IPS DF 6.9 (cell line): ENCODE measurements at regions not wholly inside any gene's neighbourhood (a gene's known extent, or its start where the extent isn't known, plus 50 kb on each side); places are given as distances from the start of the nearest gene placed in this dataset.

Experiments used
- DNase-seq: peaks from one replicate; pipeline ENCODE4 v3.0.0-alpha.2; 2013; ENCODE audit warnings: low read depth, low spot score
- H3K27ac ChIP-seq: one replicate; pipeline ENCODE4 v1.5.1; 2013; ENCODE audit warnings: low read length, control low read depth
- H3K27me3 ChIP-seq: 2 replicates; pipeline ENCODE4 v1.6.1; 2013; ENCODE audit warnings: mild to moderate bottlenecking, low read length; ENCODE audit not compliant: control insufficient read depth, insufficient read depth
- H3K36me3 ChIP-seq: 2 replicates; pipeline ENCODE4 v1.6.1; 2013; ENCODE audit warnings: low read length; ENCODE audit not compliant: control insufficient read depth, insufficient read depth
- H3K4me1 ChIP-seq: 2 replicates; pipeline ENCODE4 v1.6.1; 2013; ENCODE audit warnings: low read length; ENCODE audit not compliant: control insufficient read depth, insufficient read depth
- H3K4me3 ChIP-seq: 2 replicates; pipeline ENCODE4 v1.5.1; 2013; ENCODE audit warnings: mild to moderate bottlenecking, low read length
- H3K9me3 ChIP-seq: 2 replicates; pipeline ENCODE4 v1.6.1; 2013; ENCODE audit warnings: low read length, inconsistent platforms; ENCODE audit not compliant: control insufficient read depth, insufficient read depth
- WGBS: extraction: QIAGEN DNeasy Blood & Tissue Kit; methylation state at CpG from one replicate; pipeline ENCODE4 v1.1.7; 2013; ENCODE audit warnings: mixed read lengths, missing lambda C conversion rate; ENCODE audit not compliant: insufficient read length, insufficient coverage; 5-methylcytosine and 5-hydroxymethylcytosine counted together

DNA sequence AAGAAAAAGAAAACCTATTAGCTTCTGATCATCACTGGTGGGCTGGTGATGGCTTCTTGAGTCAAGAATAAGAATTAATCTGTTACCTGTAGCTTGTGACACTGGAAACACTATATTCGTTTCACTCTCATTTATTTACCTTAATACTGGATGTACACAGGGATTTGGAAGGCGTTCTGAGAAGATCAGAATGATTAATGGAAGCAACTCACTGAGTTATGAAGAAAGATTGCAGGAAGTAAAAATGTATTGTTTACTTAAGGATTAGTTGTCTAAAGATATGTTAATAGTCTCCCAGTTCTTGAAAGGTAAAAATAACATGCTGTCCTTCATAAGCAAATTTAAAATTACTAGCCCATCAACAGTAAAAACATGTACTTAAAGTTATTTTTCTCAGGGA is 644.9 kb upstream of the NCAM2 start:
- no CpG with 5 or more reads among the region's 2 CpGs for WGBS
- no peaks in the 10 kb centered on the region for H3K27me3 ChIP-seq
- no peak overlapping the region for H3K27ac ChIP-seq

DNA sequence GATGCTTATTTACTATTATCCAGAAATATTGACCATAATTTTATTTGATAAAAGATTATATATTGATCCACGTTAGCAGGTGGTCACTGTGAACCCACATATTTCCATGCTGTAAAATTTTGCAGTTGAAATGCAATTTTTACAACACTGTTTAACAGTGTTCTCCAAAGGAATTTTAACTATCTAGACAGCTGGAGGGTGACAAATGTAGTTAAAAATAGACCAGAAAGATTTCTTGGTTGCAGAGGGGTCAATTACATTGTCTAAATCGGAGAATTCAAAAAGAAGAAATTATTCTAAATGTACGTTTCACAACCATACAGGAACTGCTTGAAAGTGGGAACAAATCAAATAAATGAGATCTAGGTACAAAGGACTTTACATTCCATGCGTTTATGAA is 625.2 kb upstream of the NCAM2 start:
- no peak overlapping the region for H3K4me3 ChIP-seq
- no peaks in the 10 kb centered on the region for H3K27me3 ChIP-seq
- no peaks in the 10 kb centered on the region for H3K9me3 ChIP-seq
- no CpG with 5 or more reads among the region's 4 CpGs for WGBS
- H3K36me3 ChIP-seq, result no peaks in the 10 kb centered on the region
- no peak overlapping the region for H3K27ac ChIP-seq
- no peaks in the 10 kb centered on the region for H3K4me1 ChIP-seq
- no peak for DNase-seq

More for the DNA sequence above, 644.9 kb upstream of the NCAM2 start:
- Histone ChIP-seq H3K4me1 (no peaks in the 10 kb centered on the region), H3K36me3 (no peaks in the 10 kb centered on the region), H3K4me3 (no peak overlapping the region), H3K9me3 (no peaks in the 10 kb centered on the region)
- DNase-seq, result no peak

GRCh38 chr21:20377250-20377649 is 621.0 kb upstream of the NCAM2 start:
- no peaks in the 10 kb centered on the region for H3K36me3 ChIP-seq
- no peaks in the 10 kb centered on the region for H3K9me3 ChIP-seq
- no peak overlapping the region for H3K4me3 ChIP-seq
- H3K4me1 ChIP-seq, result no peaks in the 10 kb centered on the region
- no CpG with 5 or more reads among the region's 1 CpG for WGBS
- no peak overlapping the region for H3K27ac ChIP-seq
- H3K27me3 ChIP-seq, result no peaks in the 10 kb centered on the region
- DNase-seq, result no peak

GRCh38 chr21:20388400-20388799 is 609.8 kb upstream of the NCAM2 start:
- no CpG with 5 or more reads among the region's 6 CpGs for WGBS
- Histone ChIP-seq H3K36me3 (no peaks in the 10 kb centered on the region), H3K27me3 (no peaks in the 10 kb centered on the region), H3K9me3 (no peaks in the 10 kb centered on the region), H3K4me1 (no peaks in the 10 kb centered on the region), H3K4me3 (no peak overlapping the region), H3K27ac (no peak overlapping the region)
- no peak for DNase-seq

DNA sequence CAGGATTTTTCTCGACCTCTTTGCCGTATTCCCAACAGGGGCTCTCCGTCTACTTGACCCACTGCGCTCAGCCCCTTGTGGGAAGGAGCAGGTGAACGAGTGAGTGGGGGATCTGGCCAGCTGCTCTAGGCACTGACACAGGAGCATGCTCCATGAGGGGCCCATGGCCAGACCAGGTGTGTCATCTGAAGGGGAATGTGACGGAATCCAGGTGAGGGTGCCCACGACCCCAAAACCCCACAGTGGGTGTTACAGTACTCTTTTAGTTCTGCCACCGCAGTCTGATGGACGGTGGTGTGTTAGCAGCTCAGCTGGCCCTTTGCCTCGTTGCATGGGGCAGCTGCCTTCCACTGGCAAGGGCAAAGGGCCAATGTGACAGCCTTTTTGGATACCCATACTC is 601.4 kb upstream of the NCAM2 start:
- H3K9me3 ChIP-seq, result no peaks in the 10 kb centered on the region
- no peaks in the 10 kb centered on the region for H3K36me3 ChIP-seq
- no peak overlapping the region for H3K27ac ChIP-seq
- no peaks in the 10 kb centered on the region for H3K27me3 ChIP-seq
- no peak overlapping the region for H3K4me3 ChIP-seq
- no peaks in the 10 kb centered on the region for H3K4me1 ChIP-seq
- no peak for DNase-seq
- no CpG with 5 or more reads among the region's 10 CpGs for WGBS

DNA sequence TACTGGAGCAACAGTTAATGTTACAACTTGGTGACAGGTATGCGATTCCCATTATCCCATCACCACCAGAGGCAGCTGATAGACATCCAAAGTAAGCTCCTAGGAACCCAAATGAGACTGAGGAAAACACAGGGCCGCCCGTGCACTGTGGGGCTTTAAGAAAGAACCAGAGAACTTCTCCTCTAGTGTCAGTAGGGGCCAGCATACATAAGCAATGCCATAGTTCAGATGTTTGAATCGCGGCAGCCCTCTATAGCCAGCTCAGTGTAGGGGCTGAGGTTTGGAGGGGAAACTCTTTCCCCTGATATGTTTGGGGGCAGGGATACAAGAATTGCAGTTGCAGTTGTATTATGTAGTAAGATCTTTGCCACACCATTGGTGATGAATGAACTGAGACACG is 593.3 kb upstream of the NCAM2 start:
- DNase-seq, result no peak
- Histone ChIP-seq H3K27ac (no peak overlapping the region), H3K36me3 (no peaks in the 10 kb centered on the region), H3K4me3 (no peak overlapping the region), H3K27me3 (no peaks in the 10 kb centered on the region), H3K4me1 (no peaks in the 10 kb centered on the region), H3K9me3 (no peaks in the 10 kb centered on the region)
- WGBS, result no CpG with 5 or more reads among the region's 6 CpGs

DNA sequence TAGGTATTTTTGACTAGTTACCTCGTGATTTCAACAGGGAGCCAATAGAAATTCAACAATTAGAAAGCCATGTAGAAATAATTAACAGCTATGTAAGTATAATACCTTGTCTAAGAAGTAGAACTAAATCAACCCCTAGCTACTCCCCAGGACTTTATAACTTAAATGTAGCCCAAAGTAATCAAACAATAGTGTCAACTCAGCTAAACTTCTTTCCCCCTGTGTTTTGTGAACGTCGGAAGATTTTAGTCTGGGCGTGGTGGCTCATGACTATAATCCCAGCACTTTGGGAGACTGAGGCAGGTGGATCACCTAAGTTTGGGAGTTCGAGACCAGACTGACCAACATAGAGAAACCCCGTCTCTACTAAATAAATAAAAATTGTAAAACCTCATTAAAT is 579.9 kb upstream of the NCAM2 start:
- no peak for DNase-seq
- Histone ChIP-seq H3K27me3 (no peaks in the 10 kb centered on the region), H3K36me3 (no peaks in the 10 kb centered on the region), H3K4me3 (no peak overlapping the region), H3K27ac (no peak overlapping the region), H3K9me3 (no peaks in the 10 kb centered on the region), H3K4me1 (no peaks in the 10 kb centered on the region)
- 100% methylated on average over 1 of the region's 6 CpGs for WGBS

DNA sequence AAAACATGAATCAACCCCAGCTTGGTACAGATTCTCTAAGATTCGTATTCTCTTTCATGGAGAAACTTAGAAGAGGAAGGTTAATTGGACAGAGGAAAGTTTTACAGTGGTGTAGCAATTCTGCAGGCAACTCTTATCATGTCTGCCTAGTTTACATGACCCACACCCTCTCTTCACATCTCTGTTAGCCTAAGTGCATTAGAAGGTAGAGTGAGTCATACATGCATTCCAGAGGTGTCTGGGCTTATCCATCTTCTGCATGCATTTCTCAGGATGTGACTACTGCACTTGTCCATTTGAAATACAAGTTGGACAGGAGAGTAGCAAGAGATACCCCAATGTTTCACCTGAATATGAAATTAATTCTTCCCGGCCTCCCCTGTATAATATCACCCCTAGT is 578.4 kb upstream of the NCAM2 start:
- no peak overlapping the region for H3K27ac ChIP-seq
- H3K27me3 ChIP-seq, result no peaks in the 10 kb centered on the region
- no CpG with 5 or more reads among the region's 2 CpGs for WGBS
- no peak overlapping the region for H3K4me3 ChIP-seq
- no peaks in the 10 kb centered on the region for H3K36me3 ChIP-seq
- H3K9me3 ChIP-seq, result no peaks in the 10 kb centered on the region
- DNase-seq, result no peak
- H3K4me1 ChIP-seq, result no peaks in the 10 kb centered on the region

DNA sequence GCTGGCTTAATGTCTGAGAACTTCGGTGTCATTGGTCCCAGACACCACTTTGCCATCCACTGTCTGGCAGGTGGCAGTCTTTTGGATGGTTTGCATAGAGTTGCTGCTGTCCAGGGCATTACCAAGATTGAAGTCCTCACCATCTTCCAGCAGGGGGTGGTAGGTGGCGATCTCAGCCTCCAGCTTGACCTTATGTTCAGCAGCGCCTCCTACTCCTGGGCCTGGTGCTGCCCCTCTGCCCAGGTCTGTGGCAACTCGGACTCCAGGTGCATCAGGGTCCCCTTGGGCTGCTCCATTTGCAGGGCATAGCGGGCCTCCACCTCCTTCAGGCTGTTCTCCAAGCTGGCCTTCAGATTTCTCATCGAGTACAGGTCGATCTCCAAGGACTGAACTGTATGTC is 573.3 kb upstream of the NCAM2 start:
- DNase-seq, result no peak
- WGBS, result no CpG with 5 or more reads among the region's 7 CpGs
- no peaks in the 10 kb centered on the region for H3K36me3 ChIP-seq

GRCh38 chr21:20425856-20426255 is 572.4 kb upstream of the NCAM2 start:
- no CpG with 5 or more reads among the region's 12 CpGs for WGBS
- Histone ChIP-seq H3K4me1 (no peaks in the 10 kb centered on the region), H3K36me3 (no peaks in the 10 kb centered on the region), H3K4me3 (no peak overlapping the region), H3K9me3 (no peaks in the 10 kb centered on the region), H3K27me3 (no peaks in the 10 kb centered on the region), H3K27ac (no peak overlapping the region)
- no peak for DNase-seq

More for the DNA sequence above, 573.3 kb upstream of the NCAM2 start:
- no peaks in the 10 kb centered on the region for H3K9me3 ChIP-seq
- H3K4me1 ChIP-seq, result no peaks in the 10 kb centered on the region
- no peak overlapping the region for H3K4me3 ChIP-seq
- H3K27me3 ChIP-seq, result no peaks in the 10 kb centered on the region
- H3K27ac ChIP-seq, result no peak overlapping the region

DNA sequence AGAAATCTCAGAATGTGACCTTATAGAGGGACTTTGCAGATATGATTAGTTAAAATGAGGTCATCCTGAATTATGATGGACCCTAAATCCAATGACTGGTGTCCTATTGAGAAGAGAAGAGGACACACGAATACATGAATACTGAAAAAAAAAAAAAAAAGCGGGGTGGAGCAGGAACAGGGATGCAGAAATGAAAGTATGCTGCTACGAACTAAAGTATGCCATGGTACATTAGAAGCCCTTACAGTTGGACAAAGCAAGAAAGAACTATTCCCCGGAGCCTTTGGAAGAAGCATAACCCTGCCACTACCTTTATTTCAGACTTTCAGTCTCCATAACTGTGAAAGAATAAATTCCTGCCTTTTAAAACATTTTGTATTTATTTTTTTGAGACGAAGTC is 557.9 kb upstream of the NCAM2 start:
- no peaks in the 10 kb centered on the region for H3K27me3 ChIP-seq
- H3K4me1 ChIP-seq, result no peaks in the 10 kb centered on the region
- no CpG with 5 or more reads among the region's 5 CpGs for WGBS
- no peaks in the 10 kb centered on the region for H3K36me3 ChIP-seq
- no peak overlapping the region for H3K4me3 ChIP-seq
- no peaks in the 10 kb centered on the region for H3K9me3 ChIP-seq
- no peak for DNase-seq
- no peak overlapping the region for H3K27ac ChIP-seq
